ENCODE measurements at regions not wholly inside any gene's neighbourhood (a gene's known extent, or its start where the extent isn't known, plus 50 kb on each side); places are given as distances from the start of the nearest gene placed in this dataset.

DNA sequence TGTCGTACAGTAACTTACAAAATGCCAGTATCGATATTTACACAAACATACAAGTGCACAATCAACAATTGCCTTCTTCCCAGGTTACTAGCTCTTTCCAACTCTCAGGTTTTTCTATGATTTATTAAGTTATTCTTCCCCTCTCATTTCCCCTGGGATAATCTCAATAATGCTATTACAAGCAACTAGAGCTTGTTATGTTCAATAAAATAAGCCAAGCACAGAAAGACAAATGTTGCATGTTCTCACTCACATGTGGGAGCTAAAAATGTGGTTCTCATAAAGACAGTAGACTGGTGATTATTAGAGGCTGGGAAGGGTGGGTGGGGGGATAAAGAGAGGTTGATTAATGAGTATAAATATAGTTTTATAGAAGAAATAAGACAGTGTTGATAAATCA is 577.1 kb downstream of the HACE1 start:
- intact Hi-C loops (cut with micrococcal nuclease): no loop called here

DNA sequence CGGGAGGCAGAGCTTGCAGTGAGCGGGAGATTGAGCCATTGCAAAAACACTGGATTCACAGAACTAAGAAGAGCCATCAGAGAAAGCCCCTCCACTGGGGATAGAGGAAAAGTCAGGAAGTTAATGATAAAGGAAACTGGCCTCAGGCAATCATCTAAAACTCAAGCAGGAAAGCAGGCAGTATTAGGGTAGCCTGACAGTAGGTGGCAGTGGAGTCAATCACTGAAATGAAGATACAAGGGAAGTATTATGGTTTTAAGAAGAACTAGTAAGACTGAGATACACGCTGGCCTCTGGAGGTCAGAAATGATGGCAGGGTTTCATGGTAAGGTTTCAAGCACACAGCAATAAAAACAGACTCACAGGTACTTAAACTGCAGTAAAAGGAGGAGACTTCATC is 578.3 kb downstream of the HACE1 start:
- DNase-seq (no peak), ATAC-seq (no peak)
- intact Hi-C loops (cut with micrococcal nuclease): no loop called here

More for the DNA sequence above, 577.1 kb downstream of the HACE1 start:
- ATAC-seq (no peak), DNase-seq (no peak)

DNA sequence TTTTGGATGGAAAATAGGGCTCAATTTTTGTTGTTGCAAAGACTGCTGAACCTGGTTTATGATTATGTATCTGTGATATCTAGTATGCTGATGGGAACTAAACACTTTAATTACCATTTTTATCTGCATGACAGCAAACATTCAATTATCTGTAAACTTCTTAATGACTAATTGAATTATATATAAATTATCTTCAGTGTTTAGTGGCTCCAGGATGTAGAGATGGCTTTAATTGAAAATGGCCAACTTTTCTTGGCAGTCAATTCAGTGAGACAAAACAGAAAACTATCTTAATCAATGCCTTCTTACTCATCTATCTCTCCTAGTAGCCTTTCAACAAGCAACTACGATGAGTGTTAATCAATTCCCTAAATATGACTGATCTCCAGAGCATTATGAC is 591.3 kb downstream of the HACE1 start:
- DNase-seq (no peak), ATAC-seq (no peak)
- intact Hi-C loops (cut with micrococcal nuclease): no loop called here

DNA sequence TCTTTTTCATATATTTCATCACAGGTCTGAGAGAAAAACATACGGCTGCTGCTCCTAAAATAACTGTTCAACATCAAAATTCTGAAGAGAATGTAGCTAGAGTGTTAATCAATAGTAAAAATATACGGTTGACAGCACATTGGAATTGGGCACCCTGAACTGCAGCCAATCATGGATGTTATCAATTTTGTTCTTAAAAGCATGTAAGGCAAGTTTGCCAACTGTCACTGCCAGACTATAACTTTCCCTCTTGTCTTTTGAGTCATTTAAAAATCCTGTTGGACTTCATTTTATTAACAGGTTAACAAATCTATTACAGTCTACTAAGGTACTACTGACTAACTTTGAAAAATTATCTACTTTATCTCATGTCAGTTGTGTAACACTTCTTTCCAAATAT is 592.8 kb downstream of the HACE1 start:
- DNase-seq (no peak), ATAC-seq (no peak)
- intact Hi-C loops (cut with micrococcal nuclease): no loop called here

DNA sequence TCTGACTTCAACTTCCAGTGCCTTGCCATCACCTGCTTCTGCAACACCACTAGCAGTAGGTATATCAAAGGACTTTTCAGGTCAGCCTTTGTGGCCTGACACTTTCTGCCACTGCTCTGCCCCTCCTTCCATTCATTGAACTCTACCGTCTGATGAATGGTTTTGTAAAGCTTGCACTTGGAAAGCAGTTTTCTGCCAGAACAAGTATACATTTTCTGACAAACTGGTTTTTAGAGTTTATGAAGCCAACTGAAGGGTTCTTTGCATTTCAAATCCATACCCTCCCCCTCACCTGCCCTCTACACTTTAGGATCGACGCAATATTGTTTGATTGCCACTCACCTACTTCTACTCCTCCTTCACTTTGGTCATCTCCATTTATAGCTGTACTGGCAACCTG is 603.1 kb downstream of the HACE1 start:
- no peak for DNase-seq
- no peak for ATAC-seq
- intact Hi-C loops (cut with micrococcal nuclease): no loop called here

DNA sequence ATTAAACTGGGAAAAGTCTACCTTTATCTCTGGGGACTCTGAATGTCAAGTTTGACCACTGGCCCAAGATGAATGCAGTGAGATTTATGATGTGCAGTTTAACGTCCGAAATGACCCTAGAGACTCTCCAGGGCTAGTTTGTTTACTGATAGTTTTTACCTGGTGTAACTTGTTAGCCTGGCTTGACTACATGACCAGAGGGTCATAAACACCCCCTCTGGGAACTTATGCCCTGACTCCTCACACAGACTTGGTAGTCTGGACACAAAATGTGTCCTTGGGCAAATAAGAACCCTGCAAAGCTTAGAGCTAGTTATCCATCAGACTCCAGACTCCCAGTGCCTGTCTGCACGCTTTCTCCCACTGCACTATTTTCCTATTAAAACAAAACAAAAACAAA is 606.5 kb downstream of the HACE1 start:
- ATAC-seq (no peak), DNase-seq (no peak)
- intact Hi-C loops (cut with micrococcal nuclease): no loop called here

DNA sequence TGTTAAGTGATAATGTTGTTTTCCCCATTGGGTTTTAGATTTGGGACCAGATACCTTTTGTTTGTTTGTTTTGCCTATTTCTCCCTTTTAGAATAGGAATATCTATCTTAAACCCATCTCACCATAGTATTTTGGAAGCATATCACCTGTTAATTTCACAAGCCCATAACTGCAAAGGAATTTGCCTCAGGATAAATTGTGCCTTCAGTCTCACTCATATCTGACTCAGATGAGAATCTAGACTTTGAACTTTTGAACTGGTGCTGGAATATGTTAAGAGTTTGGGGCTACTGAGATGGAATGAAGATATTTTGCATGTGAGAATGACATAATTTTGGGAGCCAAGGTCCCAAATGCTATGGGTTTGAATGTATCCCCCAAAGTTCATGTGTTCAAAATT is 607.4 kb downstream of the HACE1 start:
- no peak for ATAC-seq
- no peak for DNase-seq
- intact Hi-C loops (cut with micrococcal nuclease): no loop called here

DNA sequence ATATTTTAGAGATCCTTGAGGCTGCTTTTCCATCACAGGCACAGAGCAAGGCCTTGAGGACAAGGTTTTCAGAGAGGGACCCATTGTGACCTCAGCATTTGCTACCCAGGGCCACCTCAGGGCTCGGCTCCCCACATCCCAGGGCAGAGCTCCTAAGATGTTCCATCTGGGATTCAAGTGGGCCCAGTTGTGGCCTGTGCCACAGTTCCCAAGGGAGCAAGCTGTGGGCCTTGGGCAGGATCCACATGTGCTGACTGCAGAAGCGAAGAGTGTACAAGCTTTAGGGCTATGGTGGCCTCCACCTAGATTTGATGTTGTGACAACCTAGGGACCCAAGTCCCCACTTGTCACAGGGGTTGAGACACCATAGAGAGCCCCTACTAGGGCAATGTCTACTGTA is 608.1 kb downstream of the HACE1 start:
- ATAC-seq: no peak
- intact Hi-C loops (cut with micrococcal nuclease): no loop called here
- no peak for DNase-seq

DNA sequence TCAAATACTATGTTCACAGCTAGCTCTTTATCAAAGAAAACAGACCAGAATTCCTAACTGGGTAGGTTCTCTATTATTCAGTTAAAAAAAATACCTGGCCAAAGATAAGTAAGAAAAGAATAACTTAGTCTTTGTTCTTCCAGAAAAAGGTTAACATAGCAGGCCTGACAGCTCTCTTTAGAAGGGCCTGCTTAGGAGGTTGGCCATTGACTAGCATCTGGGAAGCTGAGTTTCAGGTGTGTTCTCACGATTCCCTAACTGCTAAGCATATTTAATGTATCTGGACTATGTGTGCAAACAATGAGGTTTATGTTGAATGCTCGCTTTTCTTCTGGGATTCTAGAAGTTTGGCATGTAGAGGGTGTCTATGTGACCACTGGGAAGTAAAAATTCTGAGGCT is 618.9 kb downstream of the HACE1 start:
- ATAC-seq: no peak
- intact Hi-C loops (cut with micrococcal nuclease): no loop called here

DNA sequence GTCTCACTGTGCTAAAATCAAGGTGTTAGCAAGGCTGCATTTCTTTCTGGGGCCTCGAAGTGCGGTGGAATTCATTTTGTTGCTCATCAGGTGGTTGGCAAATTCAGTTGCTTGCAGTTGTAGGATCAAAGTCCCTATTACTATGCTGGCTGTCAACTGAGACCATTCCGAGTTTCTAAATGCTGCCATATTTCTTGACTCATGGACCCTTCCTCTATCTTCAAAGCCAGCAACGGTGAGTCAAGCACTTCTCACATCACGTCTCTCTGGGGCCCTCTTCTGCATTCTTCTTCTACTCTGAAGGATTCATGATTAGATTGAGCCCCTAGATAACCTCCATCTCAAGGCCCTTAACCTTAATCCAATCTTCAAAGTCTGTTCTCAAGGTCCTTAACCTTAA is 619.7 kb downstream of the HACE1 start:
- intact Hi-C loops (cut with micrococcal nuclease): no loop called here
- DNase-seq (no peak), ATAC-seq (no peak)

More for the DNA sequence above, 618.9 kb downstream of the HACE1 start:
- no peak for DNase-seq

DNA sequence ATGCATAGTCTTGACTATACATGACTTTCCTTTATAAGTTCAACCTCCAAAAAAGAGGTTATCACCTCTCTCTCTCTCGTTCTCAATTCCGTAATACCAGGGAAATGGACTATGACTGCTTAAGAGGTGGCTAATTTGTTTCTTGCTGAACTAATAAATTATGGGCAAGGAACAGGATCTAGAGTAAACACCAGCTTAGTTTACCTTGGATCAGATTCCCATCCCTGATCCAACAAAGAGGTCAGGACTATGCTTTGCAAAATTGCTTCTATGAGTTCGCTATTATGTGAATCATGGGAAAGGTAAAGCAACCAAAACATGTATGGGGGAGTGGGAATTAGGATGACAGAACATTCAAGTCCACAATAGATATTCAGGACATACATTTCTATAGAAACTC is 630.7 kb downstream of the HACE1 start:
- ATAC-seq (no peak), DNase-seq (no peak)
- intact Hi-C loops (cut with micrococcal nuclease): no loop called here

DNA sequence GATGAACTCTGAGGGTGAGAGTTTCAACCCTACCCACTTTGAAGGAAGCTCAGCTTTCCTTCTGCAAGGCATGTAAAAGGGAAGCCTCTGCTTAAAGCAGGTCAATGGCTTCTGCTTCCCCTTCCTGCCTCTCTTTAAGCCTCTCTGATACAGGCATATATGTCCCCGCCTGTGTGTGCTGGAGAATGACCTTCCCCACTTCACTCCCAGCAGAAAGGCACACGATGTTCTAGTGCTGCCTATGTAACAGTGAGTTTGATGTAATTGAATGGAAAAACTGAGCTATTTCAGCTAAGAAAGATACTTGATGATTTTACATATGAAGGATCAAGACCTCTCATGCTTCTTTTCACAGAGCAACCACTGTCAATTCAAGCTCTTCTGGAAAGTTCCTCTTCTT is 632.2 kb downstream of the HACE1 start:
- no peak for DNase-seq
- ATAC-seq: no peak
- intact Hi-C loops (cut with micrococcal nuclease): no loop called here

DNA sequence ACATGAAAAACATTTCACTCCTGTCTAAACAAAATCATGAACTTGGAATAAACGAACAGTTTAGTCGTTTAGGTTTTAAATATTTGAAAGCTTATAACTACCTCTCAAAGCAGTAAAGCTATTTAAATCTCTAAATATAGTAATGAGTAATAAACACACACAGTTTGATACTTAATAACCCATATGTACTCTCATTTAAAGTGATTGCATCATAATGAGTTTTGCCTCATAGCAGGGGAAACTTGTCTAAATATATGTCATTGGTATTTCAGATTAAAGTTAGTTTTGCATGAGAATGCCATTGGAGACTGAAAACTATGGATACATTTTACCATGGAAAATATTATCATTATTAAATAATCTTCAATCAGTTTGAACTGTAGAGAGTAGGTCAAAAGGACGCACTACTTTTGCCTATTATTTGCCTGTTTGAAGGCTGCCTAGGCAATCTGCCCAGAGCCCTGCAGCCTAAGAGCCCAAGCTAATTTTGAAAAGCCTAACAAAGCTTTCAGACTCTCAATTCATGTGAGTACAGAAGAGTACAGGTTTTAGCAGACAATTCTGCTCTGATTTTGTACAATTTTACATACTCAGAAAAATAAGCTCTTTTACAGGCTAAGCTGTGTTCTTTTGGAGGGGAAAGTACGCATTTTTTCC is 632.8 kb downstream of the HACE1 start:
- ATAC-seq: no peak
- intact Hi-C loops (cut with micrococcal nuclease): no loop called here
- DNase-seq: no peak

DNA sequence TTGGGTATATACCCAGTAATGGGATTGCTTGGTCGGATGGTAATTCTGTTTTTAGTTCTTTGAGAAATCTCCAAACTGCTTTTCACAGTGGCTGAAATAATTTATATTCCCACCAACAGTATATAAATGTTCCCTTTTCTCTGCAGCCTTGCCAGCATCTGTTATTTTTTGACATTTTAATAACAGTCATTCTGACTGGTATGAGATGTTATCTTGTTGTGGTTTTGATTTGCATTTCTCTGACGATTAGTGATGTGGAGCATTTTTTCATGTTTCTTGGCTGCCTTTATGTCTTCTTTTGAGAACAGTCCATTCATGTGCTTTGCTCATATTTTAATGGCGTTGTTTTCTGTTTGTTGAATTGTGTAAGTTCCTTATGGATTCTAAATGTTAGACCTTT is 641.6 kb downstream of the HACE1 start:
- DNase-seq (no peak), ATAC-seq (no peak)
- intact Hi-C loops (cut with micrococcal nuclease): no loop called here

DNA sequence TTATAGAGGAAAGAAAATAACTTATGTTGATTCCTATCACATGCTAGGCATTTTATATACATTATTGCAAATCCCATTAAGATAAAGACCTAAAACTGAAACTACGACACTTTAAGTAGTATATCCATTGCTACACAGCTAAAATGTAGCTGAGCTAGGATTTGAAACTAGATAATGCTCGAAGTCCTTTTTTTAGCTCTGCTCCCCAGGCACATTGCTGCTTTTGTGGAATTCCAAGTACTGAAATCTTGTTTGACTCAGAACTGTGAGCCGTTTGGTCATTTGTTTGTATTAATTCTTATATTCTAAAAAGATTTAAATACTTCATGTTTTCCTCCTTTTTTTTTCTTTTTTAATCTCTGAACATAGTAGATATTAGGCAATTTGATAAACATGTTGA is 644.8 kb downstream of the HACE1 start:
- ATAC-seq (no peak), DNase-seq (no peak)
- intact Hi-C loops (cut with micrococcal nuclease): no loop called here

DNA sequence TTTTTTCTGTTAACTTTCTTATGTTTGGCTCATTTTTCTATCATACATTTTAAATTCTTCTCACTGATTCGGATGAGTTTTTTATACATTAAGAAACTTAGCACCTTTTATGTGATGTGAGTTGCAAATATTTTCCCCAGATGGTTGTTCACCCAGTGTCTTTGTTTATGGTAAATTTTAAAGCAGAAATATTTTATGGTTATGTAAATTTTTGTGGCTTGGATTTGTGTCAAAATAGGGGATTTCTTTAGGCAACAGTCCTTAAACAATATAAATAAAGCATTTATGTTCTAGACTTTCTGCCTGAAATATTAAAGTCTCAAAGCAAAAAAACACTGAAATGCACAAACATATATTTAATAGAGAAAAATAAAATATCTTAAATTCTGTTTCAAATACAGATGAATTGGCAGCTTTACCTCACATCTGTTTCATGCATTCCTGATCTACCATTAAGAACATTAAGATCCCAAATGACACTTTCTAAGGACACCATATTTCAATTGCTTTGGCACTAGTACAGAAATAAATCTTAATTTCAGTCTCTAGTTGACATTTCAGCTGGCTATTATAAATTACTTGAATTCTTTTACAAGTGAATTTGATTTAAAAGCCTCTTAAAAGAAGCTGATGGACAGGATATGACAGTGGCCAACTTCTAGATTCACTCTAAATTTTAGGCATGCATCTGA is 646.6 kb downstream of the HACE1 start:
- DNase-seq: no peak
- intact Hi-C loops (cut with micrococcal nuclease): no loop called here

DNA sequence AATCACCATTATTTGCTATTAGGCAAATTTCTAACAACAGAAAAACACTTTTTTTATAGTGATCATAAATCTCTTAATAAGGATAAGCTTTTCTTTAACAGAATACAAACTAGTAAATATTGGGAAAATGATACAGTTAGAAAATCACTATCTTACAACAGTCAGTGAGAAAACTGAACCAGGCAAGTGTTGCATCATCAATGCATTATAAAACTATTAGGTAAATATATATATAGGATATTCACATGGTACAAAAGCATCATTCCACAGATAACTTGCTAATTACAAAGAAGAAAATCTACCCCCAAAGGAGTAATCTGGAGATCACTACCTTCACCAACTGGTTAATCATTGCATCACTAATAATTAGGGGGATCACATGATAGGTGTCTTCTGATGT is 652.1 kb downstream of the HACE1 start:
- DNase-seq (no peak), ATAC-seq (no peak)
- intact Hi-C loops (cut with micrococcal nuclease): no loop called here

More for the DNA sequence above, 646.6 kb downstream of the HACE1 start:
- no peak for ATAC-seq

DNA sequence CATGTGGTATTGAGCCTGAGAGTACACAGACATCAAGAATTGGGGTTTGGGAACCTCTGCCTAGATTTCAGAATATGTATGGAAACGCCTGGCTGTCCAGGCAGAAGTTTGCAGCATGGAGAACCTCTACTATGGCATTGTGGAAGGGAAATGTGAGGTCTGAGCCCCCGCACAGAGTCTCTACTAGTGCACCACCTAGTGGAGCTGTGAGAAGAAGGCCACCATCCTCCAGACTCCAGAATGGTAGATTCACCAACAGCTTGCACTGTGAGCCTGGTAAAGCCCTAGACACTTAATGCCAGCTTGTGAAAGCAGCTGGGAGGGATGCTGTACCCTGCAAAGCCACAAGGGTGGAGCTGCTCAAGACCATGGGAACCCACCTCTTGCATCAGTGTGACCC is 658.2 kb downstream of the HACE1 start:
- ATAC-seq (no peak), DNase-seq (no peak)
- intact Hi-C loops (cut with micrococcal nuclease): no loop called here

DNA sequence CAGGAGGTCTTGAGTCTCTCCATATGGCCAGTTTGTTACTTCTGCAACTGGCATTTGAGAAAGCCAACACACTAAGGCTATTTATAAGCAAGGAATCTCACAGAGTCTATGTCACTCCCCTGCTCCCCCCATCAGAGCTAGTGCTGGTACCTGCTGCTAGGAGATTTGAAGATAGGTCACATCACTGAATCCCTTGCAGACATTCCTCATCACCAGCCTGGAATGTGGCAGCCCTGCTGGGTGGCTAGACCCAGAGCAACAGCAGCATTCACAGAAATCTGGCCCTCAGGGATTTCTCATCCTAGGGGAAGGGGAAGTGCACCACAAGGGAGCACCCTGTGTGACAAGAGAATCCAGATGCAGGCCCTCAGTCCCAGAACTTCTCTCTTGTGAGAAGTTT is 672.1 kb downstream of the HACE1 start:
- no peak for DNase-seq
- ATAC-seq: no peak
- intact Hi-C loops (cut with micrococcal nuclease): no loop called here

DNA sequence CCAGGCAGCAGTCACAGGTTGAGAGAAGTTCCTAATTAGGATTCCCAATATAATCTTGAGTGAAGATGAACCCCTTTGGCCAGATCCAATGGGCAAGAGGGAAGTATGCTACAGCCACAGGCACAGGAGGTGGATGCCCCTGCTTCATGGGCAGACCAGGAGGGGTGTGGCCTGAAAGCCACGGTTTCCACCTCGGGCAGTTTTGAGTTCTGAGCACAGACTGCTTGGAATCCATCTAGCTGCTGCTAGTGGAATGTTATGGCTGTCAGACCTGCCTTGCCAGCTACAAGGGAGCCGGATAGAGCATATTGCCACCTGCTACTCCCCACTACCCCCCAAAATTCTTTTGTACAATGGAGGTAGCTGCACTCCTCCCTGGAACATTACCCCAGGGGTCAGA is 672.9 kb downstream of the HACE1 start:
- intact Hi-C loops (cut with micrococcal nuclease): no loop called here
- ATAC-seq: no peak
- no peak for DNase-seq

DNA sequence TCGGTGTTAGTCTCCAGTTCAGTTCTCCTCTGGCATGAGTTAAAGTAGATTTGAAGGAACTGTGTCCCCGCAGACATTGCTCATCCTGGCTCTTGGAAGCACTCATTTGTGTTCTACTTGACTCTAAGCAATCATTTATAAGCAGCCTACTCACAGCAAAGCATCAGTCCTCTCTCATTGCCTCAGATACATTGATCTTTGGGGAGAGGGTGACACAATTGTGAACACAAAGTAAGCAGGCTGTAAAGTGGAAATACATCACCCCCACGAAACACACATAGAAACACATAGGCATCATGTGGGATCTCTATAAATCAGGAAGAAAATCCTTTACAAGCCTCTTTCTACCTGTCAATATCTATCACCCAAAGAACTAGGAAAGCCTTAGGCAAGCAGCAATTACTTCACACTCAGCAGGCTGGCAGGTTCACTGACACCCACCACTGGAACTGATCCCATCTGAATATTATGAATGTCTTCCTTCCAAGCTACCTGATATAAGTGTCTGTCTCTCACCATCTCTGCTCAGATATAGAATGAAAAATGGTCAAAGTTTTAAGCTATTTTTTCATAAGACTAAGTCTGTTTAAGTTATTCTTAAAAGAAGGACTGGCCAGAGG is 675.8 kb downstream of the HACE1 start:
- ATAC-seq (no peak), DNase-seq (no peak)
- intact Hi-C loops (cut with micrococcal nuclease): no loop called here
